NB4 (cell line): ENCODE measurements at regions not wholly inside any gene's neighbourhood (a gene's known extent, or its start where the extent isn't known, plus 50 kb on each side); places are given as distances from the start of the nearest gene placed in this dataset.

Experiments
- POLR2A ChIP-seq: IDR thresholded peaks from 2 replicates; pipeline ENCODE4 v1.6.1; 2011; ENCODE audit warnings: mild to moderate bottlenecking; ENCODE audit not compliant: insufficient read length; ENCODE audit errors: extremely low read depth
- TF ChIP-seq, protein P1 (sequence below): IDR thresholded peaks from one replicate; pipeline ENCODE4 v1.5.1; 2012; ENCODE audit warnings: low read depth, low read length
- TF ChIP-seq, protein P2 (sequence below): IDR thresholded peaks from 2 replicates; pipeline ENCODE4 v1.6.1; 2011; ENCODE audit warnings: low read depth, low read length

DNA sequence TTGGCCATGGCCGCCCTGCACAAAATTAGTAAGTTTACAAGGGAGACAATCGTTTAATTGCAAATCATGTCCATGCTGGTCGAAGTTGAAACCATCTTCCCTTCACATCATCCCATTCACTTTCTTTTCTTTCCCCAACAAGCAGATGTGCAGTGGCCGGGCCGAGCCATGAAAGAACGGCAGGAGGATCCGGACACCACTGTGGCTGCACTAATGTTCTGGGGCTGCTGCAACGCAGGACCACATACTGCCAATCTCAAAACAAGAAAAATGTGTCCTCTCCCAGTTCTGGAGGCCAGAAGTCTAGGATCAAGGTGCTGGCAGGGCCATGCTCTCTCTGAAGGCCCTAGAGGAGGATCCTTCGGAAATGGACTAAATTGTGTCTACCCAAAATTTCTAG lies 227.4 kb upstream of the MYT1L start:
- TF ChIP-seq, protein P1, sequence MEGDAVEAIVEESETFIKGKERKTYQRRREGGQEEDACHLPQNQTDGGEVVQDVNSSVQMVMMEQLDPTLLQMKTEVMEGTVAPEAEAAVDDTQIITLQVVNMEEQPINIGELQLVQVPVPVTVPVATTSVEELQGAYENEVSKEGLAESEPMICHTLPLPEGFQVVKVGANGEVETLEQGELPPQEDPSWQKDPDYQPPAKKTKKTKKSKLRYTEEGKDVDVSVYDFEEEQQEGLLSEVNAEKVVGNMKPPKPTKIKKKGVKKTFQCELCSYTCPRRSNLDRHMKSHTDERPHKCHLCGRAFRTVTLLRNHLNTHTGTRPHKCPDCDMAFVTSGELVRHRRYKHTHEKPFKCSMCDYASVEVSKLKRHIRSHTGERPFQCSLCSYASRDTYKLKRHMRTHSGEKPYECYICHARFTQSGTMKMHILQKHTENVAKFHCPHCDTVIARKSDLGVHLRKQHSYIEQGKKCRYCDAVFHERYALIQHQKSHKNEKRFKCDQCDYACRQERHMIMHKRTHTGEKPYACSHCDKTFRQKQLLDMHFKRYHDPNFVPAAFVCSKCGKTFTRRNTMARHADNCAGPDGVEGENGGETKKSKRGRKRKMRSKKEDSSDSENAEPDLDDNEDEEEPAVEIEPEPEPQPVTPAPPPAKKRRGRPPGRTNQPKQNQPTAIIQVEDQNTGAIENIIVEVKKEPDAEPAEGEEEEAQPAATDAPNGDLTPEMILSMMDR: no peak
- no peak for TF ChIP-seq POLR2A
- TF ChIP-seq, protein P2, sequence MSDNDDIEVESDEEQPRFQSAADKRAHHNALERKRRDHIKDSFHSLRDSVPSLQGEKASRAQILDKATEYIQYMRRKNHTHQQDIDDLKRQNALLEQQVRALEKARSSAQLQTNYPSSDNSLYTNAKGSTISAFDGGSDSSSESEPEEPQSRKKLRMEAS: no peak
